Heart left ventricle (tissue), 16 donors: ENCODE measurements at regions not wholly inside any gene's neighbourhood (a gene's known extent, or its start where the extent isn't known, plus 50 kb on each side); places are given as distances from the start of the nearest gene placed in this dataset.

Experiments
- ATAC-seq, 4 donors: fragments of 200-7000 bp; cut with Tn5 transposase; one replicate each; pipeline ENCODE4 v1.9.1; 2020 to 2022; ENCODE audit warnings: moderate library complexity in 4 of 4, mild to moderate bottlenecking in 3 of 4, moderate number of reproducible peaks in 1 of 4
- DNase-seq, 5 donors: peaks; one replicate each; pipeline ENCODE4 v3.0.0-alpha.2; 2020
- H3K27ac ChIP-seq, 12 donors: fragments of 200-600 bp; sonication (generic) in 4 of 12; one replicate each; pipeline versions ENCODE4 v1.5.0 to v1.8.0; 2016 to 2022; ENCODE audit warnings: mild to moderate bottlenecking in 2 of 12
- H3K27me3 ChIP-seq, 9 donors: fragments of 200-600 bp; sonication (generic) in 2 of 9; one replicate each; pipeline versions ENCODE4 v1.5.1 to v1.8.0; 2016 to 2022; ENCODE audit warnings: mild to moderate bottlenecking in 3 of 9
- H3K36me3 ChIP-seq, 9 donors: fragments of 200-600 bp; sonication (generic) in 2 of 9; one replicate each; pipeline versions ENCODE4 v1.5.0 to v1.8.0; 2018 to 2022; ENCODE audit warnings: mild to moderate bottlenecking in 2 of 9
- H3K4me1 ChIP-seq, 12 donors: fragments of 200-600 bp; sonication (generic) in 4 of 12; one replicate each; pipeline versions ENCODE4 v1.5.0 to v1.8.0; 2016 to 2022; ENCODE audit warnings: mild to moderate bottlenecking in 3 of 12
- H3K4me3 ChIP-seq, 12 donors: fragments of 200-600 bp; sonication (generic) in 4 of 12; one replicate each; pipeline versions ENCODE4 v1.5.0 to v1.8.0; 2017 to 2022; ENCODE audit warnings: mild to moderate bottlenecking in 9 of 12, moderate library complexity in 4 of 12
- H3K9me3 ChIP-seq, 12 donors: fragments of 200-600 bp; sonication (generic) in 4 of 12; one replicate each; pipeline versions ENCODE4 v1.5.0 to v1.8.0; 2016 to 2022; ENCODE audit warnings: mild to moderate bottlenecking in 1 of 12
- CTCF ChIP-seq, 12 donors: fragments of 200-600 bp; sonication (generic) in 4 of 12; IDR thresholded peaks; one replicate each; pipeline versions ENCODE4 v1.5.0 to v1.8.0; 2018 to 2022; ENCODE audit warnings: antibody characterized with exemption in 12 of 12, mild to moderate bottlenecking in 5 of 12
- POLR2A ChIP-seq, 2 donors: fragments of 450-650 bp; IDR thresholded peaks; one replicate each; pipeline ENCODE4 v1.6.1; 2017; ENCODE audit warnings: antibody characterized with exemption in 2 of 2, mild to moderate bottlenecking in 2 of 2, moderate library complexity in 2 of 2
- WGBS, 4 donors: extraction: QIAGEN DNeasy Blood & Tissue Kit in 2 of 4; methylation state at CpG; one replicate each; pipeline versions ENCODE4 v1.1.5 to v1.1.7; 2013 to 2018; 5-methylcytosine and 5-hydroxymethylcytosine counted together
- intact Hi-C, 10 donors: fragments of 100-400 bp; cut with DNase I; formaldehyde crosslinking; loops; one replicate each; pipeline versions ENCODE4 v1.11.1 to v1.14.2; 2022
- donor health status: ischemic (EF 13 %, LVEDD 7.1; RV severe dilation, severe dysfunction).
- donor health status: healthy with polysubstance abuse.
- donor health status: DM: no; HTN: yes; CAD: no.
- donor health status: DM: no; HTN: no; CAD: no.
- donor health status: ischemic (EF 25% LVEDD 6.9; RV normal size, moderate dysfunction).
- donor health status: ischemic (EF 25% LVEDD 5.7; RV mildly dilated, moderate dysfunction).
- donor health status: healthy.
- donor health status: DM: yes; HTN: yes; CAD: no.
- donor health status: ischemic (EF 35%, LVEDD 5.7; RV mildly dilated, moderate dysfunction).
- donor health status: nonischemic (EF 11% LVEDD 7.7; RV severe dilation, severe dysfunction).
- donor health status: DM: yes; HTN: yes; CAD: no.
- donor health status: PGD.
- donor health status: ischemic (EF 29% LVEDD 5.4; RV normal size, mild dysfunction).
- donor health status: nonischemic (EF 23%, LVEDD 6.1; RV moderate dilation, normal function).

GRCh38 chr2:143936538-143936847, 583.4 kb downstream of the ZEB2 start:
- ATAC-seq (no peak), DNase-seq (no peak)
- Histone ChIP-seq H3K4me1 (peaks cover 0 to 17% (median 4%) of the 10 kb centered on the region in 12 donors), H3K9me3 (no peaks in the 10 kb centered on the region), H3K4me3 (peak overlapping the region; percentile 40 to 68 (median 60)), H3K27me3 (peaks cover 0 to 24% (median 0%) of the 10 kb centered on the region in 9 donors), H3K36me3 (no peaks in the 10 kb centered on the region), H3K27ac (peak overlapping the region in 9 of 12 donors; percentile 11 to 80 (median 63))
- 14 to 18% (median 17%) methylated on average over 14 of the region's 14 CpGs for WGBS, 4 donors
- TF ChIP-seq CTCF (IDR thresholded peaks at IDR 0.05) (no peak), POLR2A (IDR thresholded peaks at IDR 0.05) (no peak)
- intact Hi-C loops = loop anchor here in 2 of 10 donors (5.0 to 10.0 kb wide), 3 partner anchors 492 to 578 kb away; no protein-coding TSS in a partner anchor

- DNase-seq (no peak), ATAC-seq (no peak)
- TF ChIP-seq CTCF (IDR thresholded peaks at IDR 0.05) (no peak), POLR2A (IDR thresholded peaks at IDR 0.05) (no peak)
- Histone ChIP-seq H3K27ac (peak overlapping the region in 3 of 12 donors; percentile 0 to 49 (median 12)), H3K4me1 (peaks cover 0 to 17% (median 4%) of the 10 kb centered on the region in 12 donors), H3K4me3 (no peak overlapping the region), H3K36me3 (no peaks in the 10 kb centered on the region), H3K27me3 (peaks cover 0 to 24% (median 0%) of the 10 kb centered on the region in 9 donors), H3K9me3 (no peaks in the 10 kb centered on the region)
- intact Hi-C loops = loop anchor here in 2 of 10 donors (5.0 to 10.0 kb wide), 3 partner anchors 491 to 579 kb away; no protein-coding TSS in a partner anchor
- 54 to 69% (median 62%) methylated on average over 4 of the region's 4 CpGs for WGBS, 4 donors
Observed at GRCh38 chr2:143935482-143935752, 584.5 kb downstream of the ZEB2 start.

GRCh38 chr2:143934626-143935481, 585.1 kb downstream of the ZEB2 start:
- peaks cover 0 to 17% (median under 1%) of the 10 kb centered on the region in 12 donors for H3K4me1 ChIP-seq
- H3K4me3 ChIP-seq = no peak overlapping the region
- H3K9me3 ChIP-seq = peaks cover 0 to 4% (median 0%) of the 10 kb centered on the region in 12 donors
- DNase-seq = no peak
- H3K27ac ChIP-seq = peak overlapping the region in 3 of 12 donors; percentile 0 to 49 (median 12)
- ATAC-seq = no peak
- no peaks in the 10 kb centered on the region for H3K36me3 ChIP-seq
- intact Hi-C loops = loop anchor here in 2 of 10 donors (5.0 to 10.0 kb wide), 3 partner anchors 490 to 580 kb away; no protein-coding TSS in a partner anchor
- WGBS, 4 donors = 71 to 79% (median 76%) methylated on average over 10 of the region's 10 CpGs
- H3K27me3 ChIP-seq = peaks cover 0 to 24% (median 0%) of the 10 kb centered on the region in 9 donors
- TF ChIP-seq CTCF (IDR thresholded peaks at IDR 0.05) = no peak
- no peak for TF ChIP-seq POLR2A (IDR thresholded peaks at IDR 0.05)

- Histone ChIP-seq H3K4me1 (peaks cover 0 to 17% (median under 1%) of the 10 kb centered on the region in 12 donors), H3K36me3 (no peaks in the 10 kb centered on the region), H3K27me3 (peaks cover 0 to 24% (median 0%) of the 10 kb centered on the region in 9 donors), H3K9me3 (peaks cover 0 to 5% (median 0%) of the 10 kb centered on the region in 12 donors), H3K27ac (no peak overlapping the region), H3K4me3 (no peak overlapping the region)
- intact Hi-C loops = loop anchor here in 2 of 10 donors (10.0 kb wide), 2 partner anchors 489 to 581 kb away; no protein-coding TSS in a partner anchor
- ATAC-seq (no peak), DNase-seq (no peak)
- TF ChIP-seq CTCF (IDR thresholded peaks at IDR 0.05) (no peak), POLR2A (IDR thresholded peaks at IDR 0.05) (no peak)
Observed at GRCh38 chr2:143933946-143934569, 585.9 kb downstream of the ZEB2 start.
